Esophagus squamous epithelium (tissue), 5 donors: ENCODE measurements at regions not wholly inside any gene's neighbourhood (a gene's known extent, or its start where the extent isn't known, plus 50 kb on each side); places are given as distances from the start of the nearest gene placed in this dataset.

Source experiments
- DNase-seq: peaks from one replicate; lab custom pipeline; 2025; lab: John Stamatoyannopoulos, UW
- H3K27ac ChIP-seq, 4 donors: fragments of 200-600 bp; sonication (generic); one replicate each; pipeline ENCODE4 v1.5.1; 2016 to 2019; ENCODE audit warnings: mild to moderate bottlenecking in 1 of 4
- H3K27me3 ChIP-seq, 4 donors: fragments of 200-600 bp; sonication (generic); 1 replicate in 3 of 4; 2 replicates in 1 of 4; pipeline versions ENCODE4 v1.5.1 to v1.6.0; 2017 to 2021; ENCODE audit warnings: antibody characterized with exemption in 1 of 4
- H3K36me3 ChIP-seq, 3 donors: fragments of 200-600 bp; sonication (generic); one replicate each; pipeline ENCODE4 v1.5.1; 2016 to 2019
- H3K4me1 ChIP-seq, 3 donors: fragments of 200-600 bp; sonication (generic); one replicate each; pipeline ENCODE4 v1.5.1; 2017 to 2019
- H3K4me3 ChIP-seq, 4 donors: fragments of 200-600 bp; sonication (generic); 1 replicate in 3 of 4; 2 replicates in 1 of 4; pipeline ENCODE4 v1.5.1; 2016 to 2019; ENCODE audit warnings: mild to moderate bottlenecking in 2 of 4, moderate library complexity in 1 of 4
- H3K9me3 ChIP-seq, 3 donors: fragments of 200-600 bp; sonication (generic); one replicate each; pipeline ENCODE4 v1.5.1; 2016 to 2019
- CTCF ChIP-seq, 6 experiments: fragments of 450-650 bp in 4 of 6; fragments of 200-600 bp in 2 of 6; sonication (generic) in 2 of 6; IDR thresholded peaks; one replicate each; pipeline ENCODE4 v1.5.1; 2016 to 2019; ENCODE audit warnings: antibody characterized with exemption in 6 of 6, mild to moderate bottlenecking in 4 of 6, moderate library complexity in 4 of 6
- POLR2A ChIP-seq, 4 donors: fragments of 450-650 bp; IDR thresholded peaks; one replicate each; pipeline ENCODE4 v1.6.1; 2017; ENCODE audit warnings: antibody characterized with exemption in 4 of 4, mild to moderate bottlenecking in 4 of 4, moderate library complexity in 3 of 4
- WGBS, 2 donors: methylation state at CpG; one replicate each; pipeline ENCODE4 v1.1.5; 2018; 5-methylcytosine and 5-hydroxymethylcytosine counted together
- intact Hi-C: fragments of 100-400 bp; cut with DNase I; formaldehyde crosslinking; loops from one replicate; pipeline ENCODE4 v1.15.0; 2022
- donor health status: DM: yes; HTN: yes; CAD: no.

- intact Hi-C loops, result no loop called here
- H3K4me1 ChIP-seq, result no peaks in the 10 kb centered on the region
- no peaks in the 10 kb centered on the region for H3K36me3 ChIP-seq
- no peak overlapping the region for H3K4me3 ChIP-seq
- H3K27ac ChIP-seq, result no peak overlapping the region
- TF ChIP-seq CTCF (IDR thresholded peaks at IDR 0.05) (no peak), POLR2A (IDR thresholded peaks at IDR 0.05) (no peak)
- WGBS, 2 donors, result 56 to 61% methylated on average over 1 of the region's 1 CpG
- no peak for DNase-seq
- no peaks in the 10 kb centered on the region for H3K9me3 ChIP-seq
- H3K27me3 ChIP-seq, result no peaks in the 10 kb centered on the region
Observed at GRCh38 chr2:52292801-52293200, 1260.9 kb upstream of the NRXN1 start.

- no peak for TF ChIP-seq POLR2A (IDR thresholded peaks at IDR 0.05)
- no peak for TF ChIP-seq CTCF (IDR thresholded peaks at IDR 0.05)
Observed at GRCh38 chr2:52289741-52290140, 1257.8 kb upstream of the NRXN1 start.

GRCh38 chr2:52288596-52288995 is 1256.7 kb upstream of the NRXN1 start:
- intact Hi-C loops, result no loop called here

More at GRCh38 chr2:52289741-52290140, 1257.8 kb upstream of the NRXN1 start:
- no peak overlapping the region for H3K4me3 ChIP-seq
- H3K27me3 ChIP-seq, result no peaks in the 10 kb centered on the region
- H3K36me3 ChIP-seq, result no peaks in the 10 kb centered on the region
- no peaks in the 10 kb centered on the region for H3K4me1 ChIP-seq
- no peak for DNase-seq
- H3K9me3 ChIP-seq, result no peaks in the 10 kb centered on the region
- intact Hi-C loops, result no loop called here
- H3K27ac ChIP-seq, result no peak overlapping the region

GRCh38 chr2:52269696-52270485 is 1238.0 kb upstream of the NRXN1 start:
- Histone ChIP-seq H3K4me1 (no peaks in the 10 kb centered on the region), H3K36me3 (no peaks in the 10 kb centered on the region), H3K4me3 (no peak overlapping the region), H3K27me3 (no peaks in the 10 kb centered on the region), H3K9me3 (peaks cover 0 to 4% (median 0%) of the 10 kb centered on the region in 3 donors), H3K27ac (no peak overlapping the region)
- no peak for DNase-seq
- TF ChIP-seq POLR2A (IDR thresholded peaks at IDR 0.05), result no peak
- intact Hi-C loops, result no loop called here
- WGBS, 2 donors, result 57 to 74% methylated on average over 3 of the region's 3 CpGs

More at GRCh38 chr2:52288596-52288995, 1256.7 kb upstream of the NRXN1 start:
- Histone ChIP-seq H3K27me3 (no peaks in the 10 kb centered on the region), H3K27ac (no peak overlapping the region), H3K36me3 (no peaks in the 10 kb centered on the region), H3K4me1 (no peaks in the 10 kb centered on the region), H3K4me3 (no peak overlapping the region), H3K9me3 (no peaks in the 10 kb centered on the region)
- TF ChIP-seq CTCF (IDR thresholded peaks at IDR 0.05) (no peak), POLR2A (IDR thresholded peaks at IDR 0.05) (no peak)
- no peak for DNase-seq

GRCh38 chr2:52264911-52265310 is 1233.0 kb upstream of the NRXN1 start:
- H3K36me3 ChIP-seq, result no peaks in the 10 kb centered on the region
- TF ChIP-seq POLR2A (IDR thresholded peaks at IDR 0.05) (no peak), CTCF (IDR thresholded peaks at IDR 0.05) (no peak)
- 73 to 90% methylated on average over 2 of the region's 2 CpGs for WGBS, 2 donors
- no peak overlapping the region for H3K4me3 ChIP-seq
- H3K27ac ChIP-seq, result no peak overlapping the region
- intact Hi-C loops, result no loop called here
- H3K27me3 ChIP-seq, result no peaks in the 10 kb centered on the region
- DNase-seq, result no peak
- H3K4me1 ChIP-seq, result no peaks in the 10 kb centered on the region
- no peaks in the 10 kb centered on the region for H3K9me3 ChIP-seq
